Lower leg skin (tissue), 3 donors: ENCODE measurements at regions not wholly inside any gene's neighbourhood (a gene's known extent, or its start where the extent isn't known, plus 50 kb on each side); places are given as distances from the start of the nearest gene placed in this dataset.

ENCODE experiments used
- CTCF ChIP-seq, 3 donors: fragments of 450-650 bp; IDR thresholded peaks; one replicate each; pipeline ENCODE4 v1.5.1; 2016; ENCODE audit warnings: antibody characterized with exemption in 3 of 3, mild to moderate bottlenecking in 3 of 3, moderate library complexity in 2 of 3
- POLR2A ChIP-seq, 2 donors: fragments of 450-650 bp; IDR thresholded peaks; one replicate each; pipeline ENCODE4 v1.6.1; 2016 to 2017; ENCODE audit warnings: antibody characterized with exemption in 2 of 2, mild to moderate bottlenecking in 1 of 2, moderate library complexity in 1 of 2

GRCh38 chr6:8231956-8232355, 129.6 kb upstream of the EEF1E1 start:
- TF ChIP-seq POLR2A (IDR thresholded peaks at IDR 0.05): no peak
- no peak for TF ChIP-seq CTCF (IDR thresholded peaks at IDR 0.05)
